H9 (cell line): ENCODE measurements at regions not wholly inside any gene's neighbourhood (a gene's known extent, or its start where the extent isn't known, plus 50 kb on each side); places are given as distances from the start of the nearest gene placed in this dataset.

Experiments
- DNase-seq: peaks from one replicate; pipeline ENCODE4 v3.0.0-alpha.2; 2017
- H2AFZ ChIP-seq: one replicate; pipeline ENCODE4 v1.6.1; 2013; ENCODE audit warnings: mild to moderate bottlenecking, low read length, control low read depth, moderate library complexity
- H2AK5ac ChIP-seq: 2 replicates; pipeline ENCODE4 v1.6.1; 2013; ENCODE audit warnings: low read length, control low read depth, mixed read lengths; ENCODE audit not compliant: insufficient read length
- H2BK120ac ChIP-seq: one replicate; pipeline ENCODE4 v1.6.1; 2013; ENCODE audit warnings: low read depth, mild to moderate bottlenecking, low read length, control low read depth, inconsistent platforms; ENCODE audit not compliant: poor library complexity, severe bottlenecking
- H2BK12ac ChIP-seq: 2 replicates; pipeline ENCODE4 v1.6.1; 2013; ENCODE audit warnings: low read length, control low read depth, mixed read lengths, low read depth; ENCODE audit not compliant: insufficient read length
- H2BK15ac ChIP-seq: 2 replicates; pipeline ENCODE4 v1.6.1; 2013; ENCODE audit warnings: low read depth, low read length, control low read depth
- H2BK20ac ChIP-seq: one replicate; pipeline ENCODE4 v1.6.1; 2013; ENCODE audit warnings: low read depth, mild to moderate bottlenecking, low read length, control low read depth, inconsistent platforms; ENCODE audit not compliant: poor library complexity, severe bottlenecking
- H2BK5ac ChIP-seq: 2 replicates; pipeline ENCODE4 v1.6.1; 2013; ENCODE audit warnings: low read length, control low read depth, mixed read lengths; ENCODE audit not compliant: insufficient read length
- H3K14ac ChIP-seq: 2 replicates; pipeline ENCODE4 v1.6.1; 2013; ENCODE audit warnings: low read length, control low read depth; ENCODE audit not compliant: insufficient read depth
- H3K18ac ChIP-seq: 2 replicates; pipeline ENCODE4 v1.6.1; 2013; ENCODE audit warnings: low read depth, mild to moderate bottlenecking, mixed read lengths, low read length, control low read depth; ENCODE audit not compliant: insufficient read length
- H3K23ac ChIP-seq: 2 replicates; pipeline ENCODE4 v1.6.1; 2013; ENCODE audit warnings: low read length, control low read depth, mixed read lengths, low read depth; ENCODE audit not compliant: insufficient read length
- H3K23me2 ChIP-seq: 2 replicates; pipeline ENCODE4 v1.6.1; 2013; ENCODE audit warnings: low read depth, mild to moderate bottlenecking, mixed read lengths, low read length, control low read depth; ENCODE audit not compliant: insufficient read length, poor library complexity, severe bottlenecking
- H3K27ac ChIP-seq: 2 replicates; pipeline ENCODE4 v1.5.1; 2013; ENCODE audit warnings: low read length, control low read depth, mixed read lengths, low read depth; ENCODE audit not compliant: insufficient read length
- H3K27me3 ChIP-seq: 2 replicates; pipeline ENCODE4 v1.6.1; 2013; ENCODE audit warnings: low read length, control low read depth, inconsistent platforms; ENCODE audit not compliant: insufficient read depth
- H3K4ac ChIP-seq: 2 replicates; pipeline ENCODE4 v1.6.1; 2013; ENCODE audit warnings: low read depth, mild to moderate bottlenecking, control low read depth, inconsistent platforms, low read length, moderate library complexity
- H3K4me1 ChIP-seq: 2 replicates; pipeline ENCODE4 v1.6.1; 2013; ENCODE audit warnings: low read length, control low read depth, inconsistent platforms; ENCODE audit not compliant: insufficient read depth
- H3K4me2 ChIP-seq: 2 replicates; pipeline ENCODE4 v1.6.1; 2013; ENCODE audit warnings: low read length, control low read depth, mixed read lengths; ENCODE audit not compliant: insufficient read length, insufficient read depth
- H3K56ac ChIP-seq: 2 replicates; pipeline ENCODE4 v1.6.1; 2013; ENCODE audit warnings: low read depth, mild to moderate bottlenecking, mixed read lengths, low read length, control low read depth; ENCODE audit not compliant: insufficient read length
- H3K79me1 ChIP-seq: 2 replicates; pipeline ENCODE4 v1.6.1; 2013; ENCODE audit warnings: low read depth, mild to moderate bottlenecking, moderate library complexity, low read length, control low read depth, inconsistent platforms; ENCODE audit not compliant: insufficient read depth, poor library complexity, severe bottlenecking
- H3K79me2 ChIP-seq: 2 replicates; pipeline ENCODE4 v1.6.1; 2013; ENCODE audit warnings: low read length, control low read depth, inconsistent platforms; ENCODE audit not compliant: insufficient read depth
- H3K9ac ChIP-seq: 2 replicates; pipeline ENCODE4 v1.6.1; 2013; ENCODE audit warnings: low read length, control low read depth, mixed read lengths; ENCODE audit not compliant: insufficient read length; ENCODE audit errors: extremely low read depth
- H3K9me3 ChIP-seq: one replicate; pipeline ENCODE4 v1.6.1; 2013; ENCODE audit warnings: low read depth, low read length, inconsistent platforms; ENCODE audit not compliant: control insufficient read depth
- H3T11ph ChIP-seq: one replicate; pipeline ENCODE4 v1.6.1; 2013; ENCODE audit warnings: mild to moderate bottlenecking, low read length, control low read depth, inconsistent platforms
- H4K20me1 ChIP-seq: one replicate; pipeline ENCODE4 v1.6.1; 2013; ENCODE audit not compliant: control insufficient read depth, insufficient read length, insufficient read depth
- H4K5ac ChIP-seq: 2 replicates; pipeline ENCODE4 v1.6.1; 2013; ENCODE audit warnings: low read depth, mild to moderate bottlenecking, mixed read lengths, low read length, control low read depth; ENCODE audit not compliant: insufficient read length
- H4K8ac ChIP-seq: replicated peaks from 2 replicates; pipeline ENCODE4 v1.6.1; 2013; ENCODE audit warnings: low read length, control low read depth, mixed read lengths, low read depth; ENCODE audit not compliant: insufficient read length
- H4K91ac ChIP-seq: 2 replicates; pipeline ENCODE4 v1.6.1; 2013; ENCODE audit warnings: low read depth, mild to moderate bottlenecking, moderate library complexity, mixed read lengths, low read length, control low read depth; ENCODE audit not compliant: insufficient read length
- H3K27ac Mint-ChIP-seq, 3 experiments: 2 replicates in 2 of 3; 3 replicates in 1 of 3; pipeline ENCODE4 v1.8.0; 2020 to 2021; ENCODE audit warnings: mixed read lengths in 3 of 3, mild to moderate bottlenecking in 1 of 3, moderate library complexity in 1 of 3
- H3K27me3 Mint-ChIP-seq: 2 replicates; pipeline ENCODE4 v1.8.0; 2021; ENCODE audit warnings: low read depth, mild to moderate bottlenecking, moderate library complexity, mixed read lengths
- H3K36me3 Mint-ChIP-seq, 3 experiments: 2 replicates in 2 of 3; 3 replicates in 1 of 3; pipeline ENCODE4 v1.8.0; 2020 to 2021; ENCODE audit warnings: low read depth in 3 of 3, mixed read lengths in 3 of 3; ENCODE audit not compliant: insufficient read depth in 1 of 3
- H3K4me1 Mint-ChIP-seq, 2 experiments: 2 replicates each; pipeline ENCODE4 v1.8.0; 2020; ENCODE audit warnings: mixed read lengths in 2 of 2
- H3K4me3 Mint-ChIP-seq, 2 experiments: 2 replicates in 1 of 2; 3 replicates in 1 of 2; pipeline ENCODE4 v1.8.0; 2020 to 2021; ENCODE audit warnings: mild to moderate bottlenecking in 2 of 2, mixed read lengths in 2 of 2, moderate library complexity in 1 of 2
- H3K9me3 Mint-ChIP-seq, 2 experiments: 2 replicates in 1 of 2; 3 replicates in 1 of 2; pipeline ENCODE4 v1.8.0; 2020; ENCODE audit warnings: mild to moderate bottlenecking in 2 of 2, mixed read lengths in 2 of 2, moderate library complexity in 1 of 2
- WGBS: extraction: QIAGEN DNeasy Blood & Tissue Kit; methylation state at CpG from one replicate; pipeline ENCODE4 v1.1.7; 2013; ENCODE audit warnings: missing lambda C conversion rate, low lambda C conversion rate, mixed read lengths; ENCODE audit not compliant: insufficient read length; ENCODE audit errors: extremely low coverage; 5-methylcytosine and 5-hydroxymethylcytosine counted together
- TF ChIP-seq, protein P1 (sequence below): fragments of 200-600 bp; sonication (generic); conservative IDR thresholded peaks from 3 replicates; pipeline ENCODE4 v1.8.0; 2021; ENCODE audit warnings: antibody characterized with exemption, mild to moderate bottlenecking

DNA sequence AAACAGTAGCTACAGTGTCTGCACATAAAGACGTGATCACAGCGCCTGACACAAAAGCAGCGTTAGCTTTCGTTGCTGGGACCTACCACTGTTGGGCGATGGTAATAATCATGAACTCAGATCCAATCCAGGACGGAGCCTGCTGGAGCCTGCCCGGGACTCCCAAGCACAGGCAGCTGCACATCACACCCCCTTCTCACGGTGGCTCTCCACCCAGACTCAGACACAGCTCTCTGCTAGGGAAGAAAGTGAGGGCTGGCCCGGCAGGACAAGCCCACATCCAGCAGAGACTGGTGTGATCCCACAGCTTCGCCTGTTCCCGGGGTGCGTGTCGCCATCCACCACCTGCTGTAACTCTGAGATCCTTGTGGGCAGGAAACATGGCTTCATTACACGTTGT is 49.9 kb upstream of the FOXN3 start:
- Histone ChIP-seq H4K91ac (no peak overlapping the region), H3T11ph (no peak overlapping the region), H3K79me2 (no peaks in the 10 kb centered on the region), H3K9ac (no peak overlapping the region), H2BK120ac (no peak overlapping the region), H3K4me1 (peaks cover 4% of the 10 kb centered on the region; the same call in 1 of the 2 replicates), H2AFZ (no peak overlapping the region), H3K4me2 (no peak overlapping the region), H3K18ac (no peak overlapping the region), H3K9me3 (no peaks in the 10 kb centered on the region), H3K27me3 (no peaks in the 10 kb centered on the region), H4K20me1 (no peaks in the 10 kb centered on the region), H4K5ac (no peak overlapping the region), H2BK20ac (no peak overlapping the region), H2AK5ac (no peak overlapping the region), H3K4ac (no peak overlapping the region), H3K23me2 (no peaks in the 10 kb centered on the region), H2BK5ac (no peak overlapping the region), H4K8ac (no peak overlapping the region), H2BK12ac (no peak overlapping the region), H2BK15ac (no peak overlapping the region), H3K27ac (no peak overlapping the region), H3K14ac (no peak overlapping the region; the same call in 1 of the 2 replicates), H3K56ac (no peak overlapping the region), H3K23ac (no peak overlapping the region), H3K79me1 (no peaks in the 10 kb centered on the region)
- Mint-ChIP-seq H3K27ac (peak overlapping the region in 2 of 3 experiments; percentile 77 to 81; a peak in 2 of 7 replicates), H3K9me3 (no peaks in the 10 kb centered on the region), H3K4me3 (no peak overlapping the region), H3K27me3 (no peaks in the 10 kb centered on the region), H3K4me1 (peaks cover 13 to 25% of the 10 kb centered on the region in 2 experiments), H3K36me3 (peaks cover 4 to 37% (median 16%) of the 10 kb centered on the region in 3 experiments; a peak in 6 of 7 replicates)
- no CpG with 5 or more reads among the region's 14 CpGs for whole genome bisulfite sequencing
- TF ChIP-seq, protein P1, sequence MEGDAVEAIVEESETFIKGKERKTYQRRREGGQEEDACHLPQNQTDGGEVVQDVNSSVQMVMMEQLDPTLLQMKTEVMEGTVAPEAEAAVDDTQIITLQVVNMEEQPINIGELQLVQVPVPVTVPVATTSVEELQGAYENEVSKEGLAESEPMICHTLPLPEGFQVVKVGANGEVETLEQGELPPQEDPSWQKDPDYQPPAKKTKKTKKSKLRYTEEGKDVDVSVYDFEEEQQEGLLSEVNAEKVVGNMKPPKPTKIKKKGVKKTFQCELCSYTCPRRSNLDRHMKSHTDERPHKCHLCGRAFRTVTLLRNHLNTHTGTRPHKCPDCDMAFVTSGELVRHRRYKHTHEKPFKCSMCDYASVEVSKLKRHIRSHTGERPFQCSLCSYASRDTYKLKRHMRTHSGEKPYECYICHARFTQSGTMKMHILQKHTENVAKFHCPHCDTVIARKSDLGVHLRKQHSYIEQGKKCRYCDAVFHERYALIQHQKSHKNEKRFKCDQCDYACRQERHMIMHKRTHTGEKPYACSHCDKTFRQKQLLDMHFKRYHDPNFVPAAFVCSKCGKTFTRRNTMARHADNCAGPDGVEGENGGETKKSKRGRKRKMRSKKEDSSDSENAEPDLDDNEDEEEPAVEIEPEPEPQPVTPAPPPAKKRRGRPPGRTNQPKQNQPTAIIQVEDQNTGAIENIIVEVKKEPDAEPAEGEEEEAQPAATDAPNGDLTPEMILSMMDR, result no peak
- DNase-seq, result no peak
